HUES48 (cell line): ENCODE measurements at regions not wholly inside any gene's neighbourhood (a gene's known extent, or its start where the extent isn't known, plus 50 kb on each side); places are given as distances from the start of the nearest gene placed in this dataset.
A peak's percentile ranks its signal among the peaks of the same experiment; 100 is the strongest.
"Not testable (repeated sequence)": the region's sequence is repeated elsewhere in the genome, so short reads cannot be mapped to it uniquely, and the experiment has no call there.

Source experiments
- H3K27ac ChIP-seq: one replicate; pipeline ENCODE4 v1.7.0; 2013; ENCODE audit warnings: low read depth, low read length, inconsistent platforms
- H3K27me3 ChIP-seq: 2 replicates; pipeline ENCODE4 v1.6.1; 2013; ENCODE audit warnings: mild to moderate bottlenecking, low read length; ENCODE audit not compliant: control insufficient read depth, insufficient read depth
- H3K36me3 ChIP-seq: 2 replicates; pipeline ENCODE4 v1.6.1; 2013; ENCODE audit warnings: low read length; ENCODE audit not compliant: control insufficient read depth, insufficient read depth
- H3K4me1 ChIP-seq: 2 replicates; pipeline ENCODE4 v1.6.1; 2013; ENCODE audit warnings: mild to moderate bottlenecking, low read length; ENCODE audit not compliant: control insufficient read depth, insufficient read depth
- H3K4me3 ChIP-seq: 2 replicates; pipeline ENCODE4 v1.5.1; 2013; ENCODE audit warnings: mild to moderate bottlenecking, low read depth, low read length
- H3K9ac ChIP-seq: 2 replicates; pipeline ENCODE4 v1.6.1; 2013; ENCODE audit warnings: mild to moderate bottlenecking, low read depth, low read length, moderate library complexity
- H3K9me3 ChIP-seq: 2 replicates; pipeline ENCODE4 v1.6.1; 2013; ENCODE audit warnings: low read length; ENCODE audit not compliant: control insufficient read depth, insufficient read depth

GRCh38 chr12:118537481-118537917 is 161.1 kb downstream of the SUDS3 start:
- Histone ChIP-seq H3K9ac (no peak overlapping the region; the same call in 1 of the 2 replicates), H3K4me1 (peaks cover 21% of the 10 kb centered on the region)

GRCh38 chr12:118541071-118541470 is 164.7 kb downstream of the SUDS3 start:
- Histone ChIP-seq H3K27ac (no peak overlapping the region), H3K4me1 (peaks cover 16% of the 10 kb centered on the region), H3K36me3 (no peaks in the 10 kb centered on the region), H3K9ac (no peak overlapping the region), H3K4me3 (no peak overlapping the region), H3K9me3 (no peaks in the 10 kb centered on the region), H3K27me3 (no peaks in the 10 kb centered on the region)

More at GRCh38 chr12:118537481-118537917, 161.1 kb downstream of the SUDS3 start:
- Histone ChIP-seq H3K4me3 (no peak overlapping the region), H3K36me3 (no peaks in the 10 kb centered on the region), H3K27ac (peak overlapping the region; percentile 64), H3K27me3 (no peaks in the 10 kb centered on the region), H3K9me3 (no peaks in the 10 kb centered on the region)

GRCh38 chr12:118541934-118542333 is 165.6 kb downstream of the SUDS3 start:
- Histone ChIP-seq H3K36me3 (no peaks in the 10 kb centered on the region), H3K4me1 (peaks cover 9% of the 10 kb centered on the region), H3K9ac (no peak overlapping the region), H3K27me3 (no peaks in the 10 kb centered on the region), H3K4me3 (no peak overlapping the region), H3K27ac (no peak overlapping the region), H3K9me3 (no peaks in the 10 kb centered on the region)

GRCh38 chr12:118543651-118544050 is 167.3 kb downstream of the SUDS3 start:
- no peak overlapping the region for H3K9ac ChIP-seq
- H3K36me3 ChIP-seq, result no peaks in the 10 kb centered on the region
- no peaks in the 10 kb centered on the region for H3K27me3 ChIP-seq
- H3K4me1 ChIP-seq, result no peaks in the 10 kb centered on the region
- H3K9me3 ChIP-seq, result no peaks in the 10 kb centered on the region; the same call in 1 of the 2 replicates
- no peak overlapping the region for H3K27ac ChIP-seq
- H3K4me3 ChIP-seq, result no peak overlapping the region

- Histone ChIP-seq H3K27ac (no peak overlapping the region), H3K9ac (no peak overlapping the region), H3K36me3 (no peaks in the 10 kb centered on the region), H3K27me3 (no peaks in the 10 kb centered on the region), H3K4me3 (no peak overlapping the region), H3K4me1 (no peaks in the 10 kb centered on the region), H3K9me3 (no peaks in the 10 kb centered on the region; the same call in 1 of the 2 replicates)
Observed at GRCh38 chr12:118544569-118544968, 168.2 kb downstream of the SUDS3 start.

- not testable (repeated sequence) for H3K36me3 ChIP-seq, H3K4me3 ChIP-seq, H3K9ac ChIP-seq, H3K27me3 ChIP-seq, H3K4me1 ChIP-seq, H3K9me3 ChIP-seq, H3K27ac ChIP-seq
Observed at GRCh38 chr12:118547606-118548005, 171.3 kb downstream of the SUDS3 start.

GRCh38 chr12:118548887-118549509 is 172.6 kb downstream of the SUDS3 start:
- H3K36me3 ChIP-seq, result no peaks in the 10 kb centered on the region
- H3K4me1 ChIP-seq, result peaks cover 2% of the 10 kb centered on the region; the same call in 1 of the 2 replicates
- no peak overlapping the region for H3K4me3 ChIP-seq
- H3K27ac ChIP-seq, result no peak overlapping the region
- no peak overlapping the region for H3K9ac ChIP-seq
- no peaks in the 10 kb centered on the region for H3K27me3 ChIP-seq
- H3K9me3 ChIP-seq, result no peaks in the 10 kb centered on the region; the same call in 1 of the 2 replicates

- Histone ChIP-seq H3K27ac (no peak overlapping the region), H3K36me3 (no peaks in the 10 kb centered on the region), H3K4me3 (no peak overlapping the region), H3K9ac (no peak overlapping the region), H3K9me3 (no peaks in the 10 kb centered on the region; the same call in 1 of the 2 replicates), H3K4me1 (peaks cover 5% of the 10 kb centered on the region; the same call in 1 of the 2 replicates), H3K27me3 (no peaks in the 10 kb centered on the region)
Observed at GRCh38 chr12:118549510-118549980, 173.2 kb downstream of the SUDS3 start.

GRCh38 chr12:118553856-118554504 is 177.6 kb downstream of the SUDS3 start:
- peak overlapping the region; percentile 45 for H3K27ac ChIP-seq
- H3K27me3 ChIP-seq, result no peaks in the 10 kb centered on the region
- no peaks in the 10 kb centered on the region for H3K36me3 ChIP-seq
- peaks cover 11% of the 10 kb centered on the region; the same call in 1 of the 2 replicates for H3K4me1 ChIP-seq
- no peaks in the 10 kb centered on the region for H3K9me3 ChIP-seq
- H3K9ac ChIP-seq, result no peak overlapping the region
- no peak overlapping the region for H3K4me3 ChIP-seq

- no peaks in the 10 kb centered on the region for H3K36me3 ChIP-seq
- H3K27ac ChIP-seq, result no peak overlapping the region
- no peak overlapping the region for H3K4me3 ChIP-seq
- H3K9me3 ChIP-seq, result no peaks in the 10 kb centered on the region
- no peak overlapping the region for H3K9ac ChIP-seq
- H3K4me1 ChIP-seq, result peaks cover 9% of the 10 kb centered on the region; the same call in 1 of the 2 replicates
- H3K27me3 ChIP-seq, result no peaks in the 10 kb centered on the region
Observed at GRCh38 chr12:118558941-118559340, 182.6 kb downstream of the SUDS3 start.

GRCh38 chr12:118560733-118561132 is 184.4 kb downstream of the SUDS3 start:
- Histone ChIP-seq H3K36me3 (no peaks in the 10 kb centered on the region), H3K4me3 (no peak overlapping the region), H3K27ac (no peak overlapping the region), H3K27me3 (no peaks in the 10 kb centered on the region), H3K9ac (no peak overlapping the region), H3K9me3 (no peaks in the 10 kb centered on the region), H3K4me1 (no peaks in the 10 kb centered on the region)
